ENCODE measurements at regions not wholly inside any gene's neighbourhood (a gene's known extent, or its start where the extent isn't known, plus 50 kb on each side); places are given as distances from the start of the nearest gene placed in this dataset.

DNA sequence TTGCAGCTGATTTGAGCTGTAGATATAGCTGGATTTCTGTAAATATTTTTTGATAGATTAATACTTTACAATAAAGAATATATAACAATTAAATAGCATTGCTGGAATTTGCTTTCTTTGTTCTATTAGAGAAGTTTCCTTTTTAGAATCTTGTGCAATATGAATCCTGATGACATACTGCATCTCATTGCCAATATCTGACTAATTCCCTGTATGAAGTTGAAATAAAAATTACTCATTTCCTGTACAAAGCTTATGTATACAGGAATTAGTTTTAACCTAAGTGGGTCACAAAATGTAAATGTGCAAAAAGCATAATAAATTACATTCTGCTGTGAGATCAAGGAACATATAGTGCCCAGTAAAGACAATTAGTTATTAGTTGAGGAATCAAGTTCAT is 72.8 kb upstream of the TMEFF2 start:
- no peak for DNase-seq (ENCODE audit: low spot score)

DNA sequence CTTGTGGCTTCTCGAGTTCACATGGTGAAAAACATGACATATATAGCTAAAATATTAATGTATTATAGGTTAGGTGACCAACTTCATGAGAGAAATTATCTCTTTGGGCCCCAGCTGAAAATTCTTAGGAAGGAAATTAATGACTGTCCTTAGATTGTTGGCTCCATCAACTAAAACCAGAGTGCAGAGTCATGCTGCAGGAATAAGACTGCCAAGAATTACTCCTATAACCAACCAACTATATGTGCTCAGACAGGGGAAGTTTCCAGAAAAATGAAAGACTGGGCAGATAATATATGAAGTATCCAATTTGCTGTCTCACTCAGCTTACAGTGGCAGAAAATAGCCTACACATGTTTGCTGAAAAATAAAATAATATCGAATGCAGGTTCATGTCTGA is 71.0 kb upstream of the TMEFF2 start:
- DNase-seq (ENCODE audit: low spot score) = no peak

DNA sequence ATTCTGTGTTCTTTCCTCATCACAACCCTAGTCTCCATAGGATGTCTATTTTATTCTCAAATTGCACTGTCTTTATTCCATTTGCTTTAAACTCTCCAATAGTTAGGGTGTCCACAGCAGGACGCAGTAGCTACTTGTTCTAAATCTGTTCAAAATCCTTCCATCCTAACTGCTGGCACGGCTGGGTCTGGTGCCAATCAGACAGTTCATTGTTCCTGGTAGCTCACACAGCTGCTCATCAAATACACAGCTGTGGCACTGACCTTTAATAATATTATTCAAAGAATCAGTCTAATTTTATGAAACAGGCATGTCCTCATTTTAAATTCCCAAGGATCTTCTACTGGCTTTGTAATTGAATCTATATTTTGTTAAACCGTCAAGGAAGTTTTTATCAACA is 59.7 kb upstream of the TMEFF2 start:
- DNase-seq (ENCODE audit: low spot score) = no peak

DNA sequence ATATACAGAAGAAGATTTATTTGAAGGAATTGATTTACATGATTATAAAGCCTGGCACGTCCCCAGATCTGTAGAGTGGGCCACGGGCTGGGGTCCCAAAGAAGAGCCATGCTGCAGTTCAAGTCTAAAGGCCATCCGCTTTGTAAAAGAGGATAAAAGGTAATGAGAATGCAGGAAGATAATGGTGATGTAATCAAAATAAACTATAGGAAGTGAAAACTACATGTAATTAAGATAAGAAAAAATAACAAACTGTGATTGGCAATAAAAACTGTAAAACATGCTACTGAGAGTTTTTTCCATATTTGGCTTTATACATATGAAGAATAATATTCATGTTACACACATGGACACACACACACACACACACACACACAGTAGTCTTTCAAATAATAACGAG is 59.0 kb upstream of the TMEFF2 start:
- DNase-seq (ENCODE audit: low spot score) = no peak

DNA sequence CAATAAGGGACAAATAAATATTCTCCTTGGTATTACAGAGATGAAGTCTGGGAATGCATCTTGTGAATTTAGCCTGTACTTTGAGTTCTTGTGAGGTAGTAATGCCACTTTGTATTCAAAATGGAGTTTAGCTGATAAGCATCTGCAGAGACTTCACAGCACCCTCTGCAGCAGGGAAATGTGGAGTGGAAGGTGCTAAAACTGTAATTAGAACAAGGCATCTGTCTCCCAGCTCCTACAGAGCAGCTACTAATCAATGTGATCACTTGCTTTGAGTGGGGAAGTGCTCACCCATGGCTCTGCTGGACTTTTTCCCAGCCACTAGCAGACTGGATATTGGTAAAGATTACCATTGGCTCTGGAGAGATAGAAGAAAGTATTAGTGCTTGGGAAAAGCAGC is 56.2 kb upstream of the TMEFF2 start:
- DNase-seq (ENCODE audit: low spot score) = no peak

DNA sequence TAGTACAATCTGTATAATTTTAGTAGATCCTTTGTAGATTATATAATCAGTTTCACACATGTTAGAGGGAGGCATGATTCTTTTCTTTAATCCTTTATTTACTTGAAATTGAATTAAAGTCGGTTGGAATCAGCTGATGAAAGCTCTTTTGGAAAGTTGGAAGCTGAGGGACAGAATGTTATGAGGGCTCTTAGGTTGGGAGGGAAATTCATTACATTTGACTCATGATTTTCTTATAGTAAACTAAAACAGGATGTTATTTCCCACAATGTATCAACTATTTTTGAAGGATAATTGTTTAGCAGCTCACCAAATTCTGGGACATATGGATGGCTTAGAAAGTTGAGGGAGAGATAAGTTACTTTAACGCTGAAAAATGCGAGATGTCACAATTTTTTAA is 52.7 kb upstream of the TMEFF2 start:
- no peak for DNase-seq (ENCODE audit: low spot score)

DNA sequence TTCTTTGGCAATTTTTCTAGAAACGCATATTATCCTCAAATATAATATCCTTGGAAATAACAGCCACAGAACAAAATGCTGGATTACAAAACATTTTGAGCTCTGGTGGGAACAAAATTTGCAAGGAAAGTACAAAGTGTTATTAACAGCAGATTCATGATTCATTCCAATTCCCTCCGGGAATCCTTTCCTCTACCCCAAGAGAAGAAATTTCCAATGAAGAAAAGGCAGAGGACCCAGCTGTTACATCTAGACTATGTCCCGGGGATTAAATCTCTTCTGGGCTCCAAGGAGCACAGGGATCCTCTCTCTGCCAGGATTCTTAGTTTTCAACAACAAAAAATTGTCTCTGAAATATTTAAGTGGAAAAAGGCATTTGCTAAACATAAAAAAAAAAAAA is 51.6 kb upstream of the TMEFF2 start:
- DNase-seq (ENCODE audit: low spot score) = no peak

DNA sequence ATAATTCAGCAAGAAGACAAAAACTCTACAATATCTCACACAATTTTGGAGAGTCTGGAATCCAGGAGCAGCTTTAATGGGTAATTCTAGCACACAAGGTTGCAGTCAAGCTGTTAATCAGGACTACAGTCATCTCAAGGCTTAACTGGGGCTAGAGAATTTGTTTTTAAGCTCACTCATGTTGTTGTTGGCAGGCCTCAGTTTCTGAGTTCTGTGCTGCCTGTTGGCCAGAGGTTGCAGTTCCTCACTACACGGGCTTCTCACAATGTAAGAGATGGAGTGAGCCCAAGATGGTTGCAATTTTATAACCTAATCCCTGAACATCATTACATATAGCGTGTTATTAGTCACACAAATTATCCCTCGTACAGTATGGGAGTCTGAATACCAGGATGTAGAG is 50.6 kb upstream of the TMEFF2 start:
- no peak for DNase-seq (ENCODE audit: low spot score)
